ENCODE measurements at regions not wholly inside any gene's neighbourhood (a gene's known extent, or its start where the extent isn't known, plus 50 kb on each side); places are given as distances from the start of the nearest gene placed in this dataset.
"Not testable (repeated sequence)": the region's sequence is repeated elsewhere in the genome, so short reads cannot be mapped to it uniquely, and the experiment has no call there.

- intact Hi-C loops (cut with DNase I): no loop called here
- WGBS: 66% methylated on average over 3 of the region's 3 CpGs
- ATAC-seq: no peak
- H3K27me3 ChIP-seq (ENCODE audit: control insufficient read depth, insufficient read depth): no peaks in the 10 kb centered on the region
- no peak for DNase-seq
- no peak overlapping the region for H3K4me3 ChIP-seq (ENCODE audit: low read length)
- no peak overlapping the region for H3K27ac ChIP-seq (ENCODE audit: low read length)
- no peaks in the 10 kb centered on the region for H3K4me1 ChIP-seq (ENCODE audit: control insufficient read depth, insufficient read depth, low read length)
- H3K9me3 ChIP-seq (ENCODE audit: control insufficient read depth, low read length): peaks cover 4% of the 10 kb centered on the region
These were observed 952.0 kb upstream of the ZNF722 start for GRCh38 chr7:63046612-63047011.

GRCh38 chr7:63047061-63047460 lies 951.6 kb upstream of the ZNF722 start:
- no peak for DNase-seq

GRCh38 chr7:63047546-63047945 lies 951.1 kb upstream of the ZNF722 start:
- no peak overlapping the region for H3K27ac ChIP-seq (ENCODE audit: low read length)
- H3K9me3 ChIP-seq (ENCODE audit: control insufficient read depth, low read length): peaks cover 4% of the 10 kb centered on the region
- no peak for ATAC-seq
- no peaks in the 10 kb centered on the region for H3K4me1 ChIP-seq (ENCODE audit: control insufficient read depth, insufficient read depth, low read length)
- DNase-seq: no peak
- 63% methylated on average over 3 of the region's 3 CpGs for WGBS
- intact Hi-C loops (cut with DNase I): no loop called here
- H3K27me3 ChIP-seq (ENCODE audit: control insufficient read depth, insufficient read depth): no peaks in the 10 kb centered on the region
- H3K4me3 ChIP-seq (ENCODE audit: low read length): no peak overlapping the region

More at GRCh38 chr7:63047061-63047460, 951.6 kb upstream of the ZNF722 start:
- no peak for ATAC-seq
- intact Hi-C loops (cut with DNase I): no loop called here
- WGBS: 77% methylated on average over 4 of the region's 4 CpGs
- H3K4me3 ChIP-seq (ENCODE audit: low read length): no peak overlapping the region
- H3K27me3 ChIP-seq (ENCODE audit: control insufficient read depth, insufficient read depth): no peaks in the 10 kb centered on the region
- H3K4me1 ChIP-seq (ENCODE audit: control insufficient read depth, insufficient read depth, low read length): no peaks in the 10 kb centered on the region
- peaks cover 4% of the 10 kb centered on the region for H3K9me3 ChIP-seq (ENCODE audit: control insufficient read depth, low read length)
- no peak overlapping the region for H3K27ac ChIP-seq (ENCODE audit: low read length)

GRCh38 chr7:63054191-63054661 lies 944.4 kb upstream of the ZNF722 start:
- no peaks in the 10 kb centered on the region for H3K9me3 ChIP-seq (ENCODE audit: control insufficient read depth, low read length)
- no peak overlapping the region for H3K27ac ChIP-seq (ENCODE audit: low read length)
- H3K4me1 ChIP-seq (ENCODE audit: control insufficient read depth, insufficient read depth, low read length): no peaks in the 10 kb centered on the region
- DNase-seq (no peak), ATAC-seq (peak in 1 of 2 donors; percentile 16)
- 39% methylated on average over 45 of the region's 45 CpGs for WGBS
- intact Hi-C loops (cut with DNase I): no loop called here
- H3K4me3 ChIP-seq (ENCODE audit: low read length): no peak overlapping the region
- no peaks in the 10 kb centered on the region for H3K27me3 ChIP-seq (ENCODE audit: control insufficient read depth, insufficient read depth)

- Histone ChIP-seq H3K4me1 (ENCODE audit: control insufficient read depth, insufficient read depth, low read length) (no peaks in the 10 kb centered on the region), H3K27me3 (ENCODE audit: control insufficient read depth, insufficient read depth) (no peaks in the 10 kb centered on the region), H3K4me3 (ENCODE audit: low read length) (no peak overlapping the region), H3K9me3 (ENCODE audit: control insufficient read depth, low read length) (no peaks in the 10 kb centered on the region), H3K27ac (ENCODE audit: low read length) (no peak overlapping the region)
- DNase-seq: no peak
- intact Hi-C loops (cut with DNase I): no loop called here
- 93% methylated on average over 5 of the region's 5 CpGs for WGBS
- ATAC-seq: no peak
These were observed 941.4 kb upstream of the ZNF722 start for GRCh38 chr7:63057265-63057664.

- H3K4me3 ChIP-seq (ENCODE audit: low read length); DNase-seq; H3K9me3 ChIP-seq (ENCODE audit: control insufficient read depth, low read length); intact Hi-C loops (cut with DNase I); H3K27me3 ChIP-seq (ENCODE audit: control insufficient read depth, insufficient read depth); ATAC-seq; H3K4me1 ChIP-seq (ENCODE audit: control insufficient read depth, insufficient read depth, low read length); H3K27ac ChIP-seq (ENCODE audit: low read length): not testable (repeated sequence)
- WGBS: 73% methylated on average over 9 of the region's 9 CpGs
These were observed 937.9 kb upstream of the ZNF722 start for GRCh38 chr7:63060701-63061100.

GRCh38 chr7:63065684-63066083 lies 933.0 kb upstream of the ZNF722 start:
- intact Hi-C loops (cut with DNase I): no loop called here
- Histone ChIP-seq H3K27ac (ENCODE audit: low read length) (no peak overlapping the region), H3K4me1 (ENCODE audit: control insufficient read depth, insufficient read depth, low read length) (no peaks in the 10 kb centered on the region), H3K27me3 (ENCODE audit: control insufficient read depth, insufficient read depth) (no peaks in the 10 kb centered on the region), H3K4me3 (ENCODE audit: low read length) (no peak overlapping the region), H3K9me3 (ENCODE audit: control insufficient read depth, low read length) (no peaks in the 10 kb centered on the region)
- DNase-seq (no peak), ATAC-seq (no peak)
- whole genome bisulfite sequencing: 51% methylated on average over 2 of the region's 2 CpGs

- ATAC-seq; H3K27ac ChIP-seq (ENCODE audit: low read length); intact Hi-C loops (cut with DNase I); H3K9me3 ChIP-seq (ENCODE audit: control insufficient read depth, low read length); H3K4me3 ChIP-seq (ENCODE audit: low read length); H3K4me1 ChIP-seq (ENCODE audit: control insufficient read depth, insufficient read depth, low read length); DNase-seq; H3K27me3 ChIP-seq (ENCODE audit: control insufficient read depth, insufficient read depth): not testable (repeated sequence)
- 52% methylated on average over 4 of the region's 4 CpGs for WGBS
These were observed 932.4 kb upstream of the ZNF722 start for GRCh38 chr7:63066235-63066634.

GRCh38 chr7:63067897-63068585 lies 930.6 kb upstream of the ZNF722 start:
- peak; percentile 47 to 98 for ATAC-seq
- H3K9me3 ChIP-seq (ENCODE audit: control insufficient read depth, low read length): peaks cover 1% of the 10 kb centered on the region

GRCh38 chr7:63070696-63071095 lies 928.0 kb upstream of the ZNF722 start:
- H3K9me3 ChIP-seq (ENCODE audit: control insufficient read depth, low read length): peaks cover 1% of the 10 kb centered on the region
- no peak overlapping the region for H3K27ac ChIP-seq (ENCODE audit: low read length)
- intact Hi-C loops (cut with DNase I): no loop called here
- no peak overlapping the region for H3K4me3 ChIP-seq (ENCODE audit: low read length)
- H3K27me3 ChIP-seq (ENCODE audit: control insufficient read depth, insufficient read depth): no peaks in the 10 kb centered on the region
- no peak for ATAC-seq
- H3K4me1 ChIP-seq (ENCODE audit: control insufficient read depth, insufficient read depth, low read length): no peaks in the 10 kb centered on the region
- DNase-seq: no peak
- WGBS: 53% methylated on average over 6 of the region's 6 CpGs

More at GRCh38 chr7:63067897-63068585, 930.6 kb upstream of the ZNF722 start:
- Histone ChIP-seq H3K27me3 (ENCODE audit: control insufficient read depth, insufficient read depth) (no peaks in the 10 kb centered on the region), H3K4me3 (ENCODE audit: low read length) (no peak overlapping the region), H3K4me1 (ENCODE audit: control insufficient read depth, insufficient read depth, low read length) (no peaks in the 10 kb centered on the region), H3K27ac (ENCODE audit: low read length) (no peak overlapping the region)
- WGBS: 25% methylated on average over 42 of the region's 42 CpGs
- intact Hi-C loops (cut with DNase I): no loop called here
- DNase-seq: peak in 2 of 3 donors; percentile 46 to 69

- intact Hi-C loops (cut with DNase I): no loop called here
- no peak for DNase-seq
- H3K27ac ChIP-seq (ENCODE audit: low read length): no peak overlapping the region
- no peaks in the 10 kb centered on the region for H3K27me3 ChIP-seq (ENCODE audit: control insufficient read depth, insufficient read depth)
- H3K4me1 ChIP-seq (ENCODE audit: control insufficient read depth, insufficient read depth, low read length): no peaks in the 10 kb centered on the region
- ATAC-seq: no peak
- 23% methylated on average over 1 of the region's 1 CpG for WGBS
- H3K9me3 ChIP-seq (ENCODE audit: control insufficient read depth, low read length): peaks cover 1% of the 10 kb centered on the region
- H3K4me3 ChIP-seq (ENCODE audit: low read length): no peak overlapping the region
These were observed 927.3 kb upstream of the ZNF722 start for GRCh38 chr7:63071396-63071795.

GRCh38 chr7:63071920-63072319 lies 926.7 kb upstream of the ZNF722 start:
- no peak overlapping the region for H3K4me3 ChIP-seq (ENCODE audit: low read length)
- ATAC-seq (no peak), DNase-seq (no peak)
- intact Hi-C loops (cut with DNase I): no loop called here
- H3K4me1 ChIP-seq (ENCODE audit: control insufficient read depth, insufficient read depth, low read length): no peaks in the 10 kb centered on the region
- H3K27ac ChIP-seq (ENCODE audit: low read length): no peak overlapping the region
- H3K9me3 ChIP-seq (ENCODE audit: control insufficient read depth, low read length): peaks cover 1% of the 10 kb centered on the region
- 42% methylated on average over 5 of the region's 5 CpGs for WGBS
- no peaks in the 10 kb centered on the region for H3K27me3 ChIP-seq (ENCODE audit: control insufficient read depth, insufficient read depth)

Data from right cardiac atrium (tissue), 5 donors.